Fibroblast of the conjunctiva (primary cell): ENCODE measurements at regions not wholly inside any gene's neighbourhood (a gene's known extent, or its start where the extent isn't known, plus 50 kb on each side); places are given as distances from the start of the nearest gene placed in this dataset.

Experiments
- DNase-seq: peaks from one replicate; pipeline ENCODE4 v3.0.0-alpha.2; 2010; ENCODE audit warnings: low read depth

- DNase-seq: no peak
Observed at GRCh38 chr3:99114565-99115291, 213.2 kb upstream of the DCBLD2 start.

GRCh38 chr3:99111235-99111634 lies 209.7 kb upstream of the DCBLD2 start:
- no peak for DNase-seq

- DNase-seq: no peak
Observed at GRCh38 chr3:99110401-99110800, 208.9 kb upstream of the DCBLD2 start.

- DNase-seq: peak; percentile 84
Observed at GRCh38 chr3:99108508-99108907, 207.0 kb upstream of the DCBLD2 start.

GRCh38 chr3:99094606-99095005 lies 193.1 kb upstream of the DCBLD2 start:
- DNase-seq: no peak

- no peak for DNase-seq
Observed at GRCh38 chr3:99087277-99087676, 185.8 kb upstream of the DCBLD2 start.

GRCh38 chr3:99084826-99085225 lies 183.3 kb upstream of the DCBLD2 start:
- no peak for DNase-seq

GRCh38 chr3:99084156-99084555 lies 182.7 kb upstream of the DCBLD2 start:
- no peak for DNase-seq

GRCh38 chr3:99071096-99071495 lies 169.6 kb upstream of the DCBLD2 start:
- no peak for DNase-seq

- no peak for DNase-seq
Observed at GRCh38 chr3:99069973-99070372, 168.5 kb upstream of the DCBLD2 start.

GRCh38 chr3:99066863-99067262 lies 165.4 kb upstream of the DCBLD2 start:
- DNase-seq: no peak

- DNase-seq: no peak
Observed at GRCh38 chr3:99049164-99049563, 147.7 kb upstream of the DCBLD2 start.

GRCh38 chr3:99041747-99042146 lies 140.3 kb upstream of the DCBLD2 start:
- no peak for DNase-seq

GRCh38 chr3:99031778-99032177 lies 130.3 kb upstream of the DCBLD2 start:
- no peak for DNase-seq

- peak; percentile 18 for DNase-seq
Observed at GRCh38 chr3:99023590-99024192, 122.2 kb upstream of the DCBLD2 start.

- DNase-seq: no peak
Observed at GRCh38 chr3:99021466-99021865, 120.0 kb upstream of the DCBLD2 start.

GRCh38 chr3:99016452-99016851 lies 115.0 kb upstream of the DCBLD2 start:
- no peak for DNase-seq

GRCh38 chr3:99013777-99014315 lies 112.4 kb upstream of the DCBLD2 start:
- no peak for DNase-seq

GRCh38 chr3:99013077-99013476 lies 111.6 kb upstream of the DCBLD2 start:
- no peak for DNase-seq

- DNase-seq: peak; percentile 44
Observed at GRCh38 chr3:99012051-99012450, 110.6 kb upstream of the DCBLD2 start.

- DNase-seq: no peak
Observed at GRCh38 chr3:99009851-99010250, 108.4 kb upstream of the DCBLD2 start.

- no peak for DNase-seq
Observed at GRCh38 chr3:99006686-99007085, 105.2 kb upstream of the DCBLD2 start.

- no peak for DNase-seq
Observed at GRCh38 chr3:98999675-99000074, 98.2 kb upstream of the DCBLD2 start.
